Esophagus muscularis mucosa (tissue), 4 donors: ENCODE measurements at regions not wholly inside any gene's neighbourhood (a gene's known extent, or its start where the extent isn't known, plus 50 kb on each side); places are given as distances from the start of the nearest gene placed in this dataset.
A peak's percentile ranks its signal among the peaks of the same experiment; 100 is the strongest.

Experiments used
- DNase-seq: peaks from one replicate; pipeline ENCODE4 v3.0.0-alpha.2; 2017; ENCODE audit errors: extremely low spot score
- H3K27ac ChIP-seq, 4 donors: fragments of 200-600 bp; sonication (generic); replicated peaks in 1 of 4; 1 replicate in 3 of 4; 2 replicates in 1 of 4; pipeline ENCODE4 v1.5.1; 2016 to 2019; ENCODE audit warnings: mild to moderate bottlenecking in 1 of 4
- H3K27me3 ChIP-seq, 4 donors: fragments of 200-600 bp; sonication (generic); one replicate each; pipeline versions ENCODE4 v1.5.1 to v1.6.0; 2016 to 2019
- H3K36me3 ChIP-seq, 4 donors: fragments of 200-600 bp; sonication (generic); one replicate each; pipeline ENCODE4 v1.5.1; 2016 to 2019
- H3K4me1 ChIP-seq, 4 donors: fragments of 200-600 bp; sonication (generic); one replicate each; pipeline ENCODE4 v1.5.1; 2016 to 2019
- H3K4me3 ChIP-seq, 4 donors: fragments of 200-600 bp; sonication (generic); 1 replicate in 2 of 4; 2 replicates in 2 of 4; pipeline ENCODE4 v1.5.1; 2016 to 2019; ENCODE audit warnings: mild to moderate bottlenecking in 4 of 4, moderate library complexity in 1 of 4
- H3K9me3 ChIP-seq, 4 donors: fragments of 200-600 bp; sonication (generic); 1 replicate in 3 of 4; 2 replicates in 1 of 4; pipeline ENCODE4 v1.5.1; 2016 to 2019
- CTCF ChIP-seq, 3 experiments: fragments of 200-600 bp in 2 of 3; fragments of 450-650 bp in 1 of 3; sonication (generic) in 2 of 3; IDR thresholded peaks; one replicate each; pipeline ENCODE4 v1.5.1; 2017 to 2019; ENCODE audit warnings: antibody characterized with exemption in 3 of 3, mild to moderate bottlenecking in 2 of 3, moderate library complexity in 1 of 3
- EP300 ChIP-seq: sonication (generic); formaldehyde crosslinking; IDR thresholded peaks from one replicate; pipeline ENCODE4 v1.6.1; 2017; ENCODE audit warnings: antibody characterized with exemption
- POLR2A ChIP-seq: fragments of 450-650 bp; IDR thresholded peaks from one replicate; pipeline ENCODE4 v1.6.1; 2017; ENCODE audit warnings: antibody characterized with exemption, moderate library complexity, mild to moderate bottlenecking, low read depth
- POLR2AphosphoS5 ChIP-seq, 2 donors: sonication (generic); formaldehyde crosslinking; IDR thresholded peaks; one replicate each; pipeline ENCODE4 v1.6.1; 2017; ENCODE audit warnings: antibody characterized with exemption in 2 of 2
- WGBS: methylation state at CpG from one replicate; pipeline ENCODE4 v1.1.5; 2018; 5-methylcytosine and 5-hydroxymethylcytosine counted together
- intact Hi-C: fragments of 100-400 bp; cut with DNase I; formaldehyde crosslinking; loops from one replicate; pipeline ENCODE4 v1.15.1; 2023

- Histone ChIP-seq H3K27me3 (no peaks in the 10 kb centered on the region), H3K9me3 (no peaks in the 10 kb centered on the region), H3K4me1 (peaks cover 0 to 20% (median 13%) of the 10 kb centered on the region in 4 donors), H3K4me3 (no peak overlapping the region), H3K27ac (peak overlapping the region in 3 of 4 donors; percentile 18 to 37 (median 30)), H3K36me3 (no peaks in the 10 kb centered on the region)
- DNase-seq: no peak
- peak in 1 of 2 donors; percentile 64 for TF ChIP-seq POLR2AphosphoS5 (IDR thresholded peaks at IDR 0.05)
- no peak for TF ChIP-seq CTCF (IDR thresholded peaks at IDR 0.05)
- no peak for TF ChIP-seq POLR2A
- 48% methylated on average over 4 of the region's 4 CpGs for WGBS
- intact Hi-C loops: no loop called here
Observed at GRCh38 chr4:74640111-74640903, 154.0 kb downstream of the BTC start.

- TF ChIP-seq POLR2AphosphoS5 (IDR thresholded peaks at IDR 0.05) (no peak), EP300 (no peak), CTCF (IDR thresholded peaks at IDR 0.05) (no peak)
- WGBS: 61% methylated on average over 1 of the region's 1 CpG
- intact Hi-C loops: no loop called here
Observed at GRCh38 chr4:74642006-74642405, 152.3 kb downstream of the BTC start.

GRCh38 chr4:74649193-74649592 lies 145.1 kb downstream of the BTC start:
- Histone ChIP-seq H3K4me1 (no peaks in the 10 kb centered on the region), H3K36me3 (no peaks in the 10 kb centered on the region), H3K27ac (no peak overlapping the region), H3K4me3 (no peak overlapping the region), H3K9me3 (no peaks in the 10 kb centered on the region), H3K27me3 (no peaks in the 10 kb centered on the region)
- intact Hi-C loops: no loop called here
- WGBS: 90% methylated on average over 1 of the region's 1 CpG
- DNase-seq: no peak
- TF ChIP-seq POLR2A (no peak), EP300 (no peak), POLR2AphosphoS5 (IDR thresholded peaks at IDR 0.05) (no peak), CTCF (IDR thresholded peaks at IDR 0.05) (no peak)

More at GRCh38 chr4:74642006-74642405, 152.3 kb downstream of the BTC start:
- no peaks in the 10 kb centered on the region for H3K9me3 ChIP-seq
- H3K27me3 ChIP-seq: no peaks in the 10 kb centered on the region
- H3K36me3 ChIP-seq: no peaks in the 10 kb centered on the region
- H3K27ac ChIP-seq: no peak overlapping the region
- no peak overlapping the region for H3K4me3 ChIP-seq
- DNase-seq: no peak
- H3K4me1 ChIP-seq: peaks cover 0 to 20% (median 13%) of the 10 kb centered on the region in 4 donors

- H3K4me3 ChIP-seq: no peak overlapping the region
- no peak overlapping the region for H3K27ac ChIP-seq
- no peak for DNase-seq
- no peaks in the 10 kb centered on the region for H3K4me1 ChIP-seq
- H3K36me3 ChIP-seq: no peaks in the 10 kb centered on the region
- H3K27me3 ChIP-seq: no peaks in the 10 kb centered on the region
- TF ChIP-seq POLR2A: no peak
- no peaks in the 10 kb centered on the region for H3K9me3 ChIP-seq
- intact Hi-C loops: no loop called here
Observed at GRCh38 chr4:74651198-74651597, 143.1 kb downstream of the BTC start.

- H3K4me3 ChIP-seq: no peak overlapping the region
- intact Hi-C loops: no loop called here
- no peaks in the 10 kb centered on the region for H3K4me1 ChIP-seq
- H3K36me3 ChIP-seq: no peaks in the 10 kb centered on the region
- H3K27ac ChIP-seq: no peak overlapping the region
- TF ChIP-seq POLR2AphosphoS5 (IDR thresholded peaks at IDR 0.05): no peak
- TF ChIP-seq CTCF (IDR thresholded peaks at IDR 0.05): no peak
- no peak for TF ChIP-seq POLR2A
- TF ChIP-seq EP300: no peak
- DNase-seq: no peak
- WGBS: 75% methylated on average over 7 of the region's 7 CpGs
- no peaks in the 10 kb centered on the region for H3K27me3 ChIP-seq
- H3K9me3 ChIP-seq: no peaks in the 10 kb centered on the region
Observed at GRCh38 chr4:74653331-74654229, 140.7 kb downstream of the BTC start.
